Activated naive CD4-positive, alpha-beta T cell treated with anti-CD3 and anti-CD28 coated beads, Interleukin-2, amount 50 U/mL, for 24 hours (primary cell): ENCODE measurements at regions not wholly inside any gene's neighbourhood (a gene's known extent, or its start where the extent isn't known, plus 50 kb on each side); places are given as distances from the start of the nearest gene placed in this dataset.

ENCODE experiments used
- H3K27ac Mint-ChIP-seq: one replicate; pipeline ENCODE4 v1.8.0; 2021; ENCODE audit warnings: mild to moderate bottlenecking, mixed read lengths
- H3K27me3 Mint-ChIP-seq: one replicate; pipeline ENCODE4 v1.8.0; 2021; ENCODE audit warnings: mixed read lengths
- H3K36me3 Mint-ChIP-seq: one replicate; pipeline ENCODE4 v1.8.0; 2021; ENCODE audit warnings: mixed read lengths
- H3K4me1 Mint-ChIP-seq: one replicate; pipeline ENCODE4 v1.8.0; 2021; ENCODE audit warnings: mixed read lengths
- H3K4me3 Mint-ChIP-seq: one replicate; pipeline ENCODE4 v1.8.0; 2021; ENCODE audit warnings: mild to moderate bottlenecking, mixed read lengths
- H3K9me3 Mint-ChIP-seq: one replicate; pipeline ENCODE4 v1.8.0; 2021; ENCODE audit warnings: mixed read lengths

- no peaks in the 10 kb centered on the region for H3K9me3 Mint-ChIP-seq
- no peak overlapping the region for H3K4me3 Mint-ChIP-seq
- H3K4me1 Mint-ChIP-seq, result no peaks in the 10 kb centered on the region
- no peaks in the 10 kb centered on the region for H3K36me3 Mint-ChIP-seq
- no peak overlapping the region for H3K27ac Mint-ChIP-seq
- H3K27me3 Mint-ChIP-seq, result peaks cover 6% of the 10 kb centered on the region
Measured at GRCh38 chr13:29713839-29714238, 118.4 kb upstream of the SLC7A1 start.

GRCh38 chr13:29711776-29712175, 116.3 kb upstream of the SLC7A1 start:
- no peak overlapping the region for H3K4me3 Mint-ChIP-seq
- no peak overlapping the region for H3K27ac Mint-ChIP-seq
- H3K36me3 Mint-ChIP-seq, result no peaks in the 10 kb centered on the region
- H3K27me3 Mint-ChIP-seq, result peaks cover 3% of the 10 kb centered on the region
- no peaks in the 10 kb centered on the region for H3K9me3 Mint-ChIP-seq
- no peaks in the 10 kb centered on the region for H3K4me1 Mint-ChIP-seq

- Mint-ChIP-seq H3K36me3 (no peaks in the 10 kb centered on the region), H3K27ac (no peak overlapping the region), H3K27me3 (peaks cover 3% of the 10 kb centered on the region), H3K9me3 (no peaks in the 10 kb centered on the region), H3K4me3 (no peak overlapping the region), H3K4me1 (no peaks in the 10 kb centered on the region)
Measured at GRCh38 chr13:29710511-29710910, 115.0 kb upstream of the SLC7A1 start.

- no peaks in the 10 kb centered on the region for H3K4me1 Mint-ChIP-seq
- H3K9me3 Mint-ChIP-seq, result no peaks in the 10 kb centered on the region
- H3K4me3 Mint-ChIP-seq, result no peak overlapping the region
- H3K36me3 Mint-ChIP-seq, result no peaks in the 10 kb centered on the region
- peaks cover 3% of the 10 kb centered on the region for H3K27me3 Mint-ChIP-seq
- H3K27ac Mint-ChIP-seq, result no peak overlapping the region
Measured at GRCh38 chr13:29709407-29710069, 114.0 kb upstream of the SLC7A1 start.

DNA sequence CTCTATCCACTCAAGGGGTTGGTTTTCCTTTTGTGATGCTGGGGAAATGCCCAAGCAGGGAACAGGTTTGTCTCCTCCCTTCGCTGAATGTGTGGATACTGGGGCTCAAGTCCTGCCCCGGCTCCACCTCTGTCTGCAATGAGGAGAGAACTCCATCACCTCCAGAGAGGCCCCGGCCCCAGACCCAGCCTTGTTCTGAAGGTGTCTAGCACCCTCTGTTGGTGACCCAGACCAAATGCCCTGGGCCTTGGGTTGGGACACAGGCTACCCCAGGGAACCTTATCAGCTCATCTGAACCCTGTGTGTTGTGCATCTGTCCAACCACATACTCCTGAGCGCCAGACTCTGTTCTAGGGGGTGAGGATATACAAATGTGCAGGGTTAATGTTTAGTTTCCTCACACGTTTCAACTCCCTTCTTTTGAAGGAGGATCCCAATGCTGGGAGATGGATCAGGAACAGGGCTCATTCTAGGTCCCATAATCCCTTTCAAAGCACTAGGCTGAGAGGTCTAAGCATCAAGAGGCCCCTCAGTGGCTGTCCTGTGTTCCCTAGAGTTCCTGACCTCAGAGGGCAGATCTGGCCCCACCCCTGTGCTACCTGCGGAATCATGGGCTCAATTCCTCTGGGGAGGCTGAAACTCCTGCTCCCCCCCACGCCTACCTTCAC, 112.5 kb upstream of the SLC7A1 start:
- H3K27ac Mint-ChIP-seq, result no peak overlapping the region
- no peaks in the 10 kb centered on the region for H3K36me3 Mint-ChIP-seq
- H3K4me3 Mint-ChIP-seq, result no peak overlapping the region
- H3K27me3 Mint-ChIP-seq, result peaks cover 7% of the 10 kb centered on the region
- H3K9me3 Mint-ChIP-seq, result no peaks in the 10 kb centered on the region
- no peaks in the 10 kb centered on the region for H3K4me1 Mint-ChIP-seq

DNA sequence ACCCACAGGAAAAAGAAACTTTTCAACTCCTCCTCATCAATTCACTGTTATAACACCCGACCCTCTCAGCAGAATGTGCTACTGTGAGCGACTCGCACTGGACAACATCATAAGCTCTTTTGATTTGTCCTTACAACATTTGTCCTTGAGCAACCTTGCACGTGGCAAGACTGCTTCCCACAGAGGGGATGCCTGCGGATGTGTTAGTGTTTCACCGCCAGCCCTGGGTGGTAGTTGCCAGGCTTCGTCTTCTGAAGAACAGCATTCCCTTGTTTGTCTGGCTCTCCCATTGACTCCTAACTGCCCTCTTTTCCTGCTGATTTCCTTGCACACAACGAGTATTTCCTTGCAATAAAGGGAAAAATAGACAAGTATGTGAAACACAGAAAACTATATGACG, 111.4 kb upstream of the SLC7A1 start:
- no peak overlapping the region for H3K4me3 Mint-ChIP-seq
- H3K36me3 Mint-ChIP-seq, result no peaks in the 10 kb centered on the region
- H3K27me3 Mint-ChIP-seq, result peaks cover 7% of the 10 kb centered on the region
- H3K4me1 Mint-ChIP-seq, result no peaks in the 10 kb centered on the region
- no peaks in the 10 kb centered on the region for H3K9me3 Mint-ChIP-seq
- H3K27ac Mint-ChIP-seq, result no peak overlapping the region

DNA sequence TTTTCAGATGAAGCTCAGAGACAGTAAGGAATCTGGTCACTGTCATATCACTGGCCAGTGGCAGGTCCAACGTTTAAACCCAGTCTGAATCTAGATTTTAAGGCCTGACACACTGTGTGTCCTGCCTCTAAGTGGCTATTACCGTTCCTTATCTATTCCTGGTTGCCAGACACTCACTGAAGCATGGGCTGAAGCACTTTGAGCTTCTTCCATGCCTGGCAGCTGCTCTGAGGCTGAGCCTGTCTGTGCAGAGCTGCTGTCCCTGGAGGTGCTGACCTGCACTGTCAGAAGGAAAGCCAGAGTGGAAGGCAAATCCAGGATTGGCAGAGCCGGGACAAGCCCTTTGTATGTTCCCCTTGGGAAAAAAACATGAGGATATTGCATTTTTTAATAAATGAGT, 109.2 kb upstream of the SLC7A1 start:
- Mint-ChIP-seq H3K9me3 (no peaks in the 10 kb centered on the region), H3K27ac (no peak overlapping the region), H3K4me3 (no peak overlapping the region), H3K4me1 (no peaks in the 10 kb centered on the region), H3K27me3 (peaks cover 9% of the 10 kb centered on the region), H3K36me3 (no peaks in the 10 kb centered on the region)

DNA sequence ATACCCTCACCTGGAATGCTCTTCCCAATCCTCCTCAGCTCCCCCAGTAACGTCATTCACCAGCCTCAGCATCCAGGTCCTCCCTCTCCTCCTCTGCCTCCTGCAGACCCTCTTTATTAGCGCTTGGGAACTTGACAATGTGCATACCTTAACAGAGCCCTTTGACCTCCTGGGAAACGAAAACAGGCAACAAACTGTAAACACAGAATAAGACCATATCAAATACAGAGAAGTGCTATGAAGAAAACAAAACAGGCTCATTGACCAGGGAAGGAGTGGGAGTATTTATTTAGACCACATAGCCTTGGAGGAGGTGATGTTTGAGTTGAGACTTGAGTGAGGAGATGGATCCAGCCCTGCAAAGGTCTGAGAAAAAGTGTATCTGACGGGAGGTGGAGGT, 107.9 kb upstream of the SLC7A1 start:
- Mint-ChIP-seq H3K9me3 (no peaks in the 10 kb centered on the region), H3K27me3 (peaks cover 9% of the 10 kb centered on the region), H3K36me3 (no peaks in the 10 kb centered on the region), H3K4me3 (no peak overlapping the region), H3K4me1 (no peaks in the 10 kb centered on the region), H3K27ac (no peak overlapping the region)

DNA sequence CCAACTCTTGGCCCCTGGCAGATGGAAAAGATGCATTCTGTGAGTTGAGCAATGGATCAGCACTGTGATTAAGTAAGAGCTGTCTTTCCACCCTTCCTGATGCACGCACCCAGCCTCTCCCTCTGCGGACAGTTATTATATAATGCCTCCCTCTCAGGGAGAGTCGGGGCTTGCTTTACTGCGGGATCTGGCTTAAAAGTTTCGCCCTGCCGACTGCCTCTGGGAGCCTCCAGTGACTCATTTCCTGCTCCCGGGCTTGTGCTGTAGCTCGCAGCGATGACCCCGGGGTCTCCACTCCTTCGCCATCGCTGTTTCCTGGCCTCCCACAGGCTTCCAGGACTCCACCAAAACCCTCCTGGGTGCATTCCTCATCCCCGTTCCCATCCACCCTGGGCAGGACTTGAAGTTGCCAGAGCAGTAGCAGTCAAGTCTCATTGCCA, 107.4 kb upstream of the SLC7A1 start:
- H3K27ac Mint-ChIP-seq, result no peak overlapping the region
- no peaks in the 10 kb centered on the region for H3K36me3 Mint-ChIP-seq
- H3K4me3 Mint-ChIP-seq, result no peak overlapping the region
- H3K9me3 Mint-ChIP-seq, result no peaks in the 10 kb centered on the region
- peaks cover 9% of the 10 kb centered on the region for H3K27me3 Mint-ChIP-seq
- H3K4me1 Mint-ChIP-seq, result no peaks in the 10 kb centered on the region

- Mint-ChIP-seq H3K9me3 (no peaks in the 10 kb centered on the region), H3K27me3 (peaks cover 8% of the 10 kb centered on the region), H3K27ac (no peak overlapping the region), H3K4me1 (no peaks in the 10 kb centered on the region), H3K36me3 (no peaks in the 10 kb centered on the region), H3K4me3 (no peak overlapping the region)
Measured at GRCh38 chr13:29698106-29698505, 102.6 kb upstream of the SLC7A1 start.

- Mint-ChIP-seq H3K4me1 (no peaks in the 10 kb centered on the region), H3K27ac (no peak overlapping the region), H3K27me3 (peaks cover 6% of the 10 kb centered on the region)
Measured at GRCh38 chr13:29696606-29697005, 101.1 kb upstream of the SLC7A1 start.

GRCh38 chr13:29693275-29693945, 97.9 kb upstream of the SLC7A1 start:
- no peaks in the 10 kb centered on the region for H3K4me1 Mint-ChIP-seq
- no peaks in the 10 kb centered on the region for H3K9me3 Mint-ChIP-seq
- peaks cover 6% of the 10 kb centered on the region for H3K27me3 Mint-ChIP-seq
- no peaks in the 10 kb centered on the region for H3K36me3 Mint-ChIP-seq
- no peak overlapping the region for H3K27ac Mint-ChIP-seq
- no peak overlapping the region for H3K4me3 Mint-ChIP-seq

More at GRCh38 chr13:29696606-29697005, 101.1 kb upstream of the SLC7A1 start:
- no peaks in the 10 kb centered on the region for H3K36me3 Mint-ChIP-seq
- no peaks in the 10 kb centered on the region for H3K9me3 Mint-ChIP-seq
- H3K4me3 Mint-ChIP-seq, result no peak overlapping the region

DNA sequence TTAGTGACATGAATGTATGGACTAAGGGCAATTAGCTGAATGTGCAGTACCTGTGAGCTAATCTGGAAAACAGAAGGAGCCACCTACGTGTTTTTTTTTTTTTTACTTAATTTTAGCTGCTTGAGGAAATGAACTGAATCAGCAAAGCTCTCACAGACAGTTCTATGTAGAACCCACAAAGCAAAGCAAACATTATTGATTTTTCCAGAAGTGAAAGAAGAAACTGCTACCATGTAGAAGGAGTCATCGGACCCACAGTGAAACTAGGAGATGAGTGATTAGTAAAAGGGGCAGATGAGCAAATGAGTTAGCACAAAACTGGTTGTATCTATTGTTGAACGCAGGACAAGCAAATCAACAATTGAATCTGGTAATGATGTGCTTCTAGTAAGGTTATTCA, 94.1 kb upstream of the SLC7A1 start:
- Mint-ChIP-seq H3K36me3 (no peaks in the 10 kb centered on the region), H3K27ac (no peak overlapping the region), H3K9me3 (no peaks in the 10 kb centered on the region), H3K4me3 (no peak overlapping the region), H3K27me3 (peaks cover 3% of the 10 kb centered on the region), H3K4me1 (no peaks in the 10 kb centered on the region)

DNA sequence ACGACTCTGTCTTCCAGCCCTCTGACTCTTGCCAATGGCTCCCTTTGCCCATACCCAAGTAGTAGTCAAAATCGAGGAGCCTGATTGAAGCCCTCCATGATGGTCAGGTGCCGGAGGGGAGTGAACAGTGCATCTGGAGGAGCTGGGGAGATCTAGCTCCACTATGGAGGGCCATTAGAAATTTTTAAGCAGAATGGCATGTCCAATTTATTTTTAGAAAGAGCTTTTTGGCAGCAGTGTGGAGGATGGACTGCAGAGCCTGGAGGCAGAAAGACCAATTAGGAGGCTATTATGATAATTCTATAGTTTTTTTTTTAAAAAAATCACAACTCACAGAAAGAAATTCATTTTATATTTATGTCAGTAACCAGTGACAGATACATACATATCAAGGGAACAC, 92.7 kb upstream of the SLC7A1 start:
- Mint-ChIP-seq H3K4me1 (no peaks in the 10 kb centered on the region), H3K36me3 (no peaks in the 10 kb centered on the region), H3K4me3 (no peak overlapping the region), H3K9me3 (no peaks in the 10 kb centered on the region), H3K27me3 (peaks cover 4% of the 10 kb centered on the region), H3K27ac (no peak overlapping the region)

DNA sequence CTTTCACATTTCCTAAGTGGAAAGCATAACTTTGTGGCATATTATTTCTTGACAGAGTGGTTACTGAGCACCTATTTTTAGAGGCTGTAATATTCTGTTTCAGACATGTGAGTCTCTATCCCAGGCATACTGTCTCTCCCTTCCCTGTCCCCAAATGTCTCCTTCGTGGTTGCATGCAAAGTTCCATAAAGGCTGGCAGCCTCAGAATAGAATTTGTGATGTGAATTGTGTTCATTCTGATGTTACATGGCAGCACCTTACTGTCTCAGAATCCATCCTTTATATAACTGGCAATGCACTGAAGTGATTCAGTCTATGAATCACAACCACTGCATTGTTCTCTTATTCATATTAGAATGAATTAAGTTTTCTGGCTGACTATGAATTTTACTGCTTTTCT, 89.0 kb upstream of the SLC7A1 start:
- no peaks in the 10 kb centered on the region for H3K36me3 Mint-ChIP-seq
- H3K4me3 Mint-ChIP-seq, result no peak overlapping the region
- no peaks in the 10 kb centered on the region for H3K9me3 Mint-ChIP-seq
- no peak overlapping the region for H3K27ac Mint-ChIP-seq
- H3K27me3 Mint-ChIP-seq, result peaks cover 1% of the 10 kb centered on the region
- no peaks in the 10 kb centered on the region for H3K4me1 Mint-ChIP-seq

DNA sequence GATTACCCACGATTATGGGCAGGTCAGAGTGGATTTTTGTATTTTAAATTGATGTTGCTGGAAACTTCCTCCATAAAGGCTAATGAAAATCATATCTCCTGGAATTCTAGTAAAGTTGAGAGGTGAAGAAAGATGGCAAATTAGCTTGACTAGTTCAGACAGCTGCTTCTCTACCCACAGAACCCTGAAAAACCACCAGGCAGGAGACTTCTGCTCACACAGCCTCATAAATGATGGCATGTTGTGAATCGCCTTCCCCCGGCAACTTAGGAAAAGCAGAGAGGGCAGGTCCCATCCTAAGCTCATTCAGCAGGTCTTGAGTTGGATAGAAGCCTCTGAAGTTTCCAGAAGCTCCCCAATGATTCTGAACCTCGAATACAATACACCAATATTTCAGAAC, 87.6 kb upstream of the SLC7A1 start:
- Mint-ChIP-seq H3K9me3 (no peaks in the 10 kb centered on the region), H3K4me1 (no peaks in the 10 kb centered on the region), H3K27ac (no peak overlapping the region), H3K36me3 (no peaks in the 10 kb centered on the region), H3K4me3 (no peak overlapping the region), H3K27me3 (peaks cover 4% of the 10 kb centered on the region)
